Astrocyte (in vitro differentiated cells and primary cell): ENCODE measurements at regions not wholly inside any gene's neighbourhood (a gene's known extent, or its start where the extent isn't known, plus 50 kb on each side); places are given as distances from the start of the nearest gene placed in this dataset.

Experiments
- DNase-seq: peaks from one replicate; pipeline ENCODE4 v3.0.0-alpha.2; 2010; ENCODE audit warnings: low read depth
- FAIRE-seq: peaks from 2 replicates; lab custom pipeline; 2011; peaks lifted over from hg19 to GRCh38; lab: Jason Lieb, UNC
- H2AFZ ChIP-seq: 2 replicates; pipeline ENCODE4 v1.6.0; 2012; ENCODE audit warnings: low read depth, low read length, inconsistent platforms
- H3K27ac ChIP-seq: 2 replicates; pipeline ENCODE4 v1.5.1; 2011; ENCODE audit warnings: low read depth, low read length, inconsistent platforms
- H3K27me3 ChIP-seq: 2 replicates; pipeline ENCODE4 v1.6.0; 2011; ENCODE audit warnings: low read length, inconsistent platforms; ENCODE audit not compliant: insufficient read depth
- H3K36me3 ChIP-seq: 2 replicates; pipeline ENCODE4 v1.5.1; 2011; ENCODE audit warnings: low read length, inconsistent platforms; ENCODE audit not compliant: insufficient read depth
- H3K4me1 ChIP-seq: 2 replicates; pipeline ENCODE4 v1.5.1; 2011; ENCODE audit warnings: low read length, inconsistent platforms; ENCODE audit not compliant: insufficient read depth
- H3K4me2 ChIP-seq: 2 replicates; pipeline ENCODE4 v1.6.0; 2012; ENCODE audit warnings: low read length, inconsistent platforms
- H3K4me3 ChIP-seq: 2 replicates; pipeline ENCODE4 v1.5.1; 2011; ENCODE audit warnings: low read depth, mild to moderate bottlenecking, low read length, inconsistent platforms; ENCODE audit not compliant: insufficient read depth
- H3K79me2 ChIP-seq: 2 replicates; pipeline ENCODE4 v1.6.0; 2012; ENCODE audit warnings: mild to moderate bottlenecking, low read length, inconsistent platforms; ENCODE audit not compliant: insufficient read depth
- H3K9ac ChIP-seq: 2 replicates; pipeline ENCODE4 v1.6.0; 2012; ENCODE audit warnings: mild to moderate bottlenecking, low read length, inconsistent platforms
- H3K9me3 ChIP-seq: 2 replicates; pipeline ENCODE4 v1.5.1; 2012; ENCODE audit warnings: low read depth, mild to moderate bottlenecking, low read length, inconsistent platforms; ENCODE audit not compliant: insufficient read depth
- H4K20me1 ChIP-seq: 2 replicates; pipeline ENCODE4 v1.6.0; 2012; ENCODE audit warnings: low read length, inconsistent platforms; ENCODE audit not compliant: insufficient read depth
- H3K27ac Mint-ChIP-seq: one replicate; pipeline ENCODE4 v1.8.0; 2021; ENCODE audit warnings: mild to moderate bottlenecking, mixed read lengths; ENCODE audit not compliant: unreplicated experiment
- H3K27me3 Mint-ChIP-seq: one replicate; pipeline ENCODE4 v1.8.0; 2021; ENCODE audit warnings: low read depth, mixed read lengths; ENCODE audit not compliant: unreplicated experiment
- H3K36me3 Mint-ChIP-seq: one replicate; pipeline ENCODE4 v1.8.0; 2021; ENCODE audit warnings: low read depth, mixed read lengths; ENCODE audit not compliant: unreplicated experiment
- H3K4me1 Mint-ChIP-seq: one replicate; pipeline ENCODE4 v1.8.0; 2021; ENCODE audit warnings: low read depth, mixed read lengths; ENCODE audit not compliant: unreplicated experiment
- H3K4me3 Mint-ChIP-seq: one replicate; pipeline ENCODE4 v1.8.0; 2021; ENCODE audit warnings: mild to moderate bottlenecking, moderate library complexity, mixed read lengths; ENCODE audit not compliant: unreplicated experiment
- H3K9me3 Mint-ChIP-seq: one replicate; pipeline ENCODE4 v1.8.0; 2021; ENCODE audit warnings: mild to moderate bottlenecking, mixed read lengths; ENCODE audit not compliant: unreplicated experiment
- EZH2 ChIP-seq: IDR thresholded peaks from 2 replicates; pipeline ENCODE4 v1.6.1; 2012; ENCODE audit warnings: mild to moderate bottlenecking, low read length, inconsistent platforms; ENCODE audit not compliant: insufficient read depth
- TF ChIP-seq, protein P1 (sequence below): IDR thresholded peaks from 2 replicates; pipeline ENCODE4 v1.5.1; 2011; ENCODE audit warnings: low read depth, mild to moderate bottlenecking, inconsistent platforms, low read length, moderate library complexity; ENCODE audit not compliant: insufficient read depth

GRCh38 chr1:177650947-177651346, 318.9 kb downstream of the SEC16B start:
- Mint-ChIP-seq H3K27me3 (peaks cover 3% of the 10 kb centered on the region), H3K4me3 (no peak overlapping the region)

DNA sequence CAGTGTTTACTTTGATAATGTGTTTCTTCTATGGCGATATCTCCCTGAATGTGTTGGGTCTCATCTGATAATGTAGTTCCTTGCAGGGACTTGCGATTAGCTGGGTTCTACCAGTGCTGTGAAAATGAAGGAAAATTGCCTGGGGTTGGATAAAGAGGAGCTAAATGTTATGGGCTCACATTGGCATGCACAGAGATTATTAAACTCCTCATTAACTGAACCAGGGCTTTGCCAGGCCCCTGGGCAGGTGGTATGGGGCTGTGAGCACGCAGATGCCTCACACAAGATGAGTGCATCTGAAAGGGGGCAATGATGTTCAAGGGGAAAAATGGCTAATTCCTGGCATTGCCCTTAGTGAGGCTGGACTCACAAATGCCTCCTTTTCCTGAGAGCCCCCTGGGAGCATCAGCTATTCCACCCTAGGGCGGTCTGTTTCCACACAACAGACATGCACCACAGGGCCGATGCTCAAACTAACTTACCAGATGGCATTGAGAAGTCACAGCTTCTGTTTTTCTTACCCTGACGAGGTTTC, 321.1 kb downstream of the SEC16B start:
- DNase-seq (no peak), FAIRE-seq (no peak)
- no peaks in the 10 kb centered on the region for H3K9me3 ChIP-seq
- peaks cover 5% of the 10 kb centered on the region for H3K9me3 Mint-ChIP-seq
- H3K27me3 ChIP-seq: no peaks in the 10 kb centered on the region
- TF ChIP-seq EZH2: no peak
- TF ChIP-seq, protein P1, sequence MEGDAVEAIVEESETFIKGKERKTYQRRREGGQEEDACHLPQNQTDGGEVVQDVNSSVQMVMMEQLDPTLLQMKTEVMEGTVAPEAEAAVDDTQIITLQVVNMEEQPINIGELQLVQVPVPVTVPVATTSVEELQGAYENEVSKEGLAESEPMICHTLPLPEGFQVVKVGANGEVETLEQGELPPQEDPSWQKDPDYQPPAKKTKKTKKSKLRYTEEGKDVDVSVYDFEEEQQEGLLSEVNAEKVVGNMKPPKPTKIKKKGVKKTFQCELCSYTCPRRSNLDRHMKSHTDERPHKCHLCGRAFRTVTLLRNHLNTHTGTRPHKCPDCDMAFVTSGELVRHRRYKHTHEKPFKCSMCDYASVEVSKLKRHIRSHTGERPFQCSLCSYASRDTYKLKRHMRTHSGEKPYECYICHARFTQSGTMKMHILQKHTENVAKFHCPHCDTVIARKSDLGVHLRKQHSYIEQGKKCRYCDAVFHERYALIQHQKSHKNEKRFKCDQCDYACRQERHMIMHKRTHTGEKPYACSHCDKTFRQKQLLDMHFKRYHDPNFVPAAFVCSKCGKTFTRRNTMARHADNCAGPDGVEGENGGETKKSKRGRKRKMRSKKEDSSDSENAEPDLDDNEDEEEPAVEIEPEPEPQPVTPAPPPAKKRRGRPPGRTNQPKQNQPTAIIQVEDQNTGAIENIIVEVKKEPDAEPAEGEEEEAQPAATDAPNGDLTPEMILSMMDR: no peak
- no peaks in the 10 kb centered on the region for H3K79me2 ChIP-seq
- H3K27me3 Mint-ChIP-seq: no peaks in the 10 kb centered on the region
- peaks cover 6% of the 10 kb centered on the region for H3K4me1 Mint-ChIP-seq
- no peaks in the 10 kb centered on the region for H3K36me3 ChIP-seq
- no peak overlapping the region for H3K4me3 Mint-ChIP-seq
- no peak overlapping the region for H3K27ac ChIP-seq
- H3K4me3 ChIP-seq: no peak overlapping the region
- no peak overlapping the region for H2AFZ ChIP-seq
- no peak overlapping the region for H3K4me2 ChIP-seq
- H3K9ac ChIP-seq: no peak overlapping the region
- no peaks in the 10 kb centered on the region for H3K4me1 ChIP-seq
- no peak overlapping the region for H3K27ac Mint-ChIP-seq
- no peaks in the 10 kb centered on the region for H4K20me1 ChIP-seq
- no peaks in the 10 kb centered on the region for H3K36me3 Mint-ChIP-seq

More at GRCh38 chr1:177650947-177651346, 318.9 kb downstream of the SEC16B start:
- FAIRE-seq: no peak
- Histone ChIP-seq H3K79me2 (no peaks in the 10 kb centered on the region), H2AFZ (no peak overlapping the region), H4K20me1 (no peaks in the 10 kb centered on the region), H3K27me3 (no peaks in the 10 kb centered on the region), H3K4me2 (no peak overlapping the region), H3K36me3 (no peaks in the 10 kb centered on the region), H3K9ac (no peak overlapping the region), H3K9me3 (no peaks in the 10 kb centered on the region), H3K27ac (no peak overlapping the region), H3K4me1 (no peaks in the 10 kb centered on the region), H3K4me3 (no peak overlapping the region)
- peaks cover 5% of the 10 kb centered on the region for H3K9me3 Mint-ChIP-seq
- DNase-seq: no peak
- H3K36me3 Mint-ChIP-seq: no peaks in the 10 kb centered on the region
- TF ChIP-seq, protein P1: no peak
- TF ChIP-seq EZH2: no peak
- H3K4me1 Mint-ChIP-seq: peaks cover 6% of the 10 kb centered on the region
- H3K27ac Mint-ChIP-seq: no peak overlapping the region

- no peaks in the 10 kb centered on the region for H3K9me3 ChIP-seq
- no peaks in the 10 kb centered on the region for H3K36me3 ChIP-seq
- H3K4me1 ChIP-seq: no peaks in the 10 kb centered on the region
- no peak overlapping the region for H3K4me3 Mint-ChIP-seq
- H4K20me1 ChIP-seq: no peaks in the 10 kb centered on the region
- DNase-seq (no peak), FAIRE-seq (no peak)
- peaks cover 5% of the 10 kb centered on the region for H3K9me3 Mint-ChIP-seq
- H3K27ac ChIP-seq: no peak overlapping the region
- no peaks in the 10 kb centered on the region for H3K27me3 Mint-ChIP-seq
- H3K27me3 ChIP-seq: no peaks in the 10 kb centered on the region
- no peak overlapping the region for H2AFZ ChIP-seq
- no peak overlapping the region for H3K4me3 ChIP-seq
- TF ChIP-seq, protein P1: no peak
- TF ChIP-seq EZH2: no peak
- H3K9ac ChIP-seq: no peak overlapping the region
- H3K27ac Mint-ChIP-seq: no peak overlapping the region
- no peaks in the 10 kb centered on the region for H3K36me3 Mint-ChIP-seq
- no peak overlapping the region for H3K4me2 ChIP-seq
- H3K4me1 Mint-ChIP-seq: peaks cover 6% of the 10 kb centered on the region
- no peaks in the 10 kb centered on the region for H3K79me2 ChIP-seq
These were observed 321.7 kb downstream of the SEC16B start for GRCh38 chr1:177648138-177648537.
